HepG2 (cell line): ENCODE measurements at regions not wholly inside any gene's neighbourhood (a gene's known extent, or its start where the extent isn't known, plus 50 kb on each side); places are given as distances from the start of the nearest gene placed in this dataset.

ENCODE experiments used
- ATM ChIP-seq: fragments of 450-650 bp; IDR thresholded peaks from 2 replicates; pipeline ENCODE4 v1.7.1; 2017; ENCODE audit warnings: mild to moderate bottlenecking, borderline replicate concordance
- CEBPG ChIP-seq: IDR thresholded peaks from 2 replicates; pipeline ENCODE4 v1.6.1; 2016
- GABPB1 ChIP-seq: IDR thresholded peaks from 2 replicates; pipeline ENCODE4 v1.6.1; 2016; ENCODE audit warnings: mild to moderate bottlenecking, missing genetic modification reagents, moderate library complexity, missing compliant biosample characterization
- KLF15 ChIP-seq: sonication (generic); formaldehyde crosslinking; IDR thresholded peaks from 2 replicates; pipeline ENCODE4 v1.8.1; 2023; ENCODE audit warnings: borderline replicate concordance, mild to moderate bottlenecking, inconsistent platforms, missing genetic modification reagents, mixed read lengths
- MYC ChIP-seq: sonication (generic); formaldehyde crosslinking; IDR thresholded peaks from 2 replicates; pipeline ENCODE4 v1.9.0; 2021; ENCODE audit warnings: missing genetic modification reagents, borderline replicate concordance
- MYPOP ChIP-seq: sonication (generic); formaldehyde crosslinking; IDR thresholded peaks from 2 replicates; pipeline ENCODE4 v1.8.1; 2023; ENCODE audit warnings: mild to moderate bottlenecking, moderate library complexity, missing genetic modification reagents
- PRMT3 ChIP-seq: sonication (generic); formaldehyde crosslinking; IDR thresholded peaks from 2 replicates; pipeline ENCODE4 v1.8.1; 2022; ENCODE audit warnings: low read depth, mild to moderate bottlenecking, moderate library complexity, missing genetic modification reagents, borderline replicate concordance
- RFX3 ChIP-seq: IDR thresholded peaks from 2 replicates; pipeline ENCODE4 v1.6.1; 2016; ENCODE audit warnings: missing biosample characterization, missing genetic modification reagents
- SAP130 ChIP-seq: IDR thresholded peaks from 2 replicates; pipeline ENCODE4 v1.6.1; 2016; ENCODE audit warnings: low read depth
- TAF15 ChIP-seq: fragments of 200-400 bp; formaldehyde crosslinking; IDR thresholded peaks from one replicate; pipeline ENCODE4 v1.6.1; 2018; ENCODE audit warnings: mild to moderate bottlenecking, low read depth, low read length; ENCODE audit not compliant: poor library complexity, severe bottlenecking
- ZNF260 ChIP-seq: sonication (generic); formaldehyde crosslinking; IDR thresholded peaks from 2 replicates; pipeline ENCODE4 v1.4.0; 2020; ENCODE audit warnings: missing genetic modification reagents, low read depth, mild to moderate bottlenecking, borderline replicate concordance
- ZNF264 ChIP-seq: sonication (generic); formaldehyde crosslinking; IDR thresholded peaks from 2 replicates; pipeline ENCODE4 v1.4.0; 2020; ENCODE audit warnings: missing genetic modification reagents
- ZNF275 ChIP-seq: sonication (generic); formaldehyde crosslinking; IDR thresholded peaks from 2 replicates; pipeline ENCODE4 v1.8.0; 2022; ENCODE audit warnings: missing genetic modification reagents, mild to moderate bottlenecking, inconsistent platforms, borderline replicate concordance
- ZNF550 ChIP-seq: sonication (generic); formaldehyde crosslinking; IDR thresholded peaks from 2 replicates; pipeline ENCODE4 v1.4.0; 2020; ENCODE audit warnings: mild to moderate bottlenecking, missing genetic modification reagents, borderline replicate concordance
- ZNF562 ChIP-seq: sonication (generic); formaldehyde crosslinking; IDR thresholded peaks from 2 replicates; pipeline ENCODE4 v1.8.0; 2022; ENCODE audit warnings: missing genetic modification reagents, borderline replicate concordance
- ZNF589 ChIP-seq: sonication (generic); formaldehyde crosslinking; conservative IDR thresholded peaks from 2 replicates; pipeline ENCODE4 v1.8.0; 2022; ENCODE audit warnings: mild to moderate bottlenecking, moderate library complexity, missing genetic modification reagents
- ZNF660 ChIP-seq: sonication (generic); formaldehyde crosslinking; IDR thresholded peaks from 2 replicates; pipeline ENCODE4 v1.5.1; 2020; ENCODE audit warnings: mild to moderate bottlenecking, low read depth, missing genetic modification reagents, borderline replicate concordance
- ZXDC ChIP-seq: sonication (generic); formaldehyde crosslinking; IDR thresholded peaks from 2 replicates; pipeline ENCODE4 v1.5.0; 2020; ENCODE audit warnings: mild to moderate bottlenecking, missing genetic modification reagents
- TF ChIP-seq, protein P1 (sequence below): sonication (generic); formaldehyde crosslinking; IDR thresholded peaks from 2 replicates; pipeline ENCODE4 v1.4.0; 2020; ENCODE audit warnings: mild to moderate bottlenecking, missing genetic modification reagents
- TF ChIP-seq, protein P2 (sequence below): sonication (generic); formaldehyde crosslinking; conservative IDR thresholded peaks from 2 replicates; pipeline ENCODE4 v1.4.0; 2020; ENCODE audit warnings: missing genetic modification reagents

DNA sequence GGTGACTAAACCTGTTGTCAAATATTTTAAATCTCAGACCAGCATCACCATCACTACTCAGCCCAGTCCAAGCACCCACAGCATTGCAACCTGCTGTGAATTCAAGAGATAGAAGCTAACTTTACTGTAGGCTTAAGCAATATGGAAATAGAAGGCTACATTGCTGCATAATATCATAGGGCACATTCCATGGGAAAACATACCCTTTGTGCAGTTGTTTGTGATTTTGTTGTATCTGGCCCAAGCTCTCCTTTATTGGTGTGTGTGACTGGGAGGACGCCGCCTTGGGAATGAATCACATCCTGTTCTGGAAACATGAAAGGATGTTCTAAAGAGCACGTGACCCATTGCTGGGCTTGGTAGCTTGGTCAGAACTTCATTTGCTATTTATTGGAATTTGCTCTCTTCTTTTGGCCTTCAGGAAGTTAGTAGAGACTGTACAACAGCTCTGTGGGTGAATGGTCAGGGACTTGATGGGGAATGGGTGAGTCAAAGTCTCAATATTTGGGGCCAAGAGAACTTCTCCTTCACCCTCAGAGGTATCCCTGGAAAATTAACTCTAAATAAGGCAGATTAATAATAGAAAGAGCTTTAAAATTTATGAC lies 106.8 kb upstream of the SERPINE2 start (continued):
- TF ChIP-seq TAF15 (no peak), ZNF260 (CRISPR knock-in tag) (no peak), ZNF589 (CRISPR knock-in tag) (no peak), MYPOP (peak; percentile 18; the same call in 1 of the 2 replicates), SAP130 (CRISPR knock-in tag) (peak; percentile 55; the same call in 1 of the 2 replicates), KLF15 (CRISPR knock-in tag) (no peak), ZXDC (no peak), ATM (no peak), RFX3 (CRISPR knock-in tag) (no peak), GABPB1 (CRISPR knock-in tag) (peak; percentile 44; the same call in 1 of the 2 replicates), ZNF264 (CRISPR knock-in tag) (0 out of 2 replicates have a peak, but pooled peaks have one; percentile 61), ZNF660 (CRISPR knock-in tag) (no peak), ZNF550 (CRISPR knock-in tag) (no peak), MYC (CRISPR knock-in tag) (0 out of 2 replicates have a peak, but pooled peaks have one; percentile 23), ZNF562 (CRISPR knock-in tag) (no peak), CEBPG (CRISPR knock-in tag) (peak; percentile 85), ZNF275 (CRISPR knock-in tag) (peak; percentile 71; the same call in 1 of the 2 replicates), PRMT3 (CRISPR knock-in tag) (no peak)
- TF ChIP-seq, protein P1, sequence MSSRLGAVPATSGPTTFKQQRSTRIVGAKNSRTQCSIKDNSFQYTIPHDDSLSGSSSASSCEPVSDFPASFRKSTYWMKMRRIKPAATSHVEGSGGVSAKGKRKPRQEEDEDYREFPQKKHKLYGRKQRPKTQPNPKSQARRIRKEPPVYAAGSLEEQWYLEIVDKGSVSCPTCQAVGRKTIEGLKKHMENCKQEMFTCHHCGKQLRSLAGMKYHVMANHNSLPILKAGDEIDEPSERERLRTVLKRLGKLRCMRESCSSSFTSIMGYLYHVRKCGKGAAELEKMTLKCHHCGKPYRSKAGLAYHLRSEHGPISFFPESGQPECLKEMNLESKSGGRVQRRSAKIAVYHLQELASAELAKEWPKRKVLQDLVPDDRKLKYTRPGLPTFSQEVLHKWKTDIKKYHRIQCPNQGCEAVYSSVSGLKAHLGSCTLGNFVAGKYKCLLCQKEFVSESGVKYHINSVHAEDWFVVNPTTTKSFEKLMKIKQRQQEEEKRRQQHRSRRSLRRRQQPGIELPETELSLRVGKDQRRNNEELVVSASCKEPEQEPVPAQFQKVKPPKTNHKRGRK (CRISPR knock-in tag): 0 out of 2 replicates have a peak, but pooled peaks have one; percentile 77
- TF ChIP-seq, protein P2, sequence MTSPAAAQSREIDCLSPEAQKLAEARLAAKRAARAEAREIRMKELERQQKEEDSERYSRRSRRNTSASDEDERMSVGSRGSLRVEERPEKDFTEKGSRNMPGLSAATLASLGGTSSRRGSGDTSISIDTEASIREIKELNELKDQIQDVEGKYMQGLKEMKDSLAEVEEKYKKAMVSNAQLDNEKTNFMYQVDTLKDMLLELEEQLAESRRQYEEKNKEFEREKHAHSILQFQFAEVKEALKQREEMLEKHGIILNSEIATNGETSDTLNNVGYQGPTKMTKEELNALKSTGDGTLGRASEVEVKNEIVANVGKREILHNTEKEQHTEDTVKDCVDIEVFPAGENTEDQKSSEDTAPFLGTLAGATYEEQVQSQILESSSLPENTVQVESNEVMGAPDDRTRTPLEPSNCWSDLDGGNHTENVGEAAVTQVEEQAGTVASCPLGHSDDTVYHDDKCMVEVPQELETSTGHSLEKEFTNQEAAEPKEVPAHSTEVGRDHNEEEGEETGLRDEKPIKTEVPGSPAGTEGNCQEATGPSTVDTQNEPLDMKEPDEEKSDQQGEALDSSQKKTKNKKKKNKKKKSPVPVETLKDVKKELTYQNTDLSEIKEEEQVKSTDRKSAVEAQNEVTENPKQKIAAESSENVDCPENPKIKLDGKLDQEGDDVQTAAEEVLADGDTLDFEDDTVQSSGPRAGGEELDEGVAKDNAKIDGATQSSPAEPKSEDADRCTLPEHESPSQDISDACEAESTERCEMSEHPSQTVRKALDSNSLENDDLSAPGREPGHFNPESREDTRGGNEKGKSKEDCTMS (CRISPR knock-in tag): no peak
